ENCODE measurements at regions not wholly inside any gene's neighbourhood (a gene's known extent, or its start where the extent isn't known, plus 50 kb on each side); places are given as distances from the start of the nearest gene placed in this dataset.

GRCh38 chr9:1878811-1879210 is 136.3 kb upstream of the SMARCA2 start:
- Histone ChIP-seq H3K4me2 (replicated peaks; ENCODE audit: extremely low read depth, low read length, poor library complexity, severe bottlenecking) (no peak overlapping the region), H3K9me3 (replicated peaks in 1 of 2; ENCODE audit: control insufficient read depth in 1 of 2, insufficient read depth in 1 of 2, low read length in 2 of 2) (no peaks in the 10 kb centered on the region), H2AFZ (ENCODE audit: insufficient read depth, low read depth, low read length, poor library complexity, severe bottlenecking) (no peak overlapping the region), H3K4me3 (replicated peaks in 1 of 3; ENCODE audit: low read depth in 2 of 3, low read length in 3 of 3) (no peak overlapping the region), H3K36me3 (replicated peaks in 1 of 2; ENCODE audit: control insufficient read depth in 1 of 2, insufficient read depth in 2 of 2, low read length in 2 of 2) (no peaks in the 10 kb centered on the region), H3K4me1 (ENCODE audit: control insufficient read depth in 1 of 2, insufficient read depth in 2 of 2, low read length in 2 of 2) (no peaks in the 10 kb centered on the region), H3K27me3 (ENCODE audit: control insufficient read depth in 2 of 2, insufficient read depth in 2 of 2, low read length in 2 of 2) (no peaks in the 10 kb centered on the region), H3K27ac (ENCODE audit: low read depth in 1 of 2, low read length in 2 of 2) (no peak overlapping the region), H3K9ac (ENCODE audit: insufficient read depth, low read length, poor library complexity, severe bottlenecking) (no peak overlapping the region), H3K79me2 (ENCODE audit: insufficient read depth, low read length) (no peaks in the 10 kb centered on the region), H4K20me1 (ENCODE audit: insufficient read depth, low read length) (no peaks in the 10 kb centered on the region)
- no peaks in the 10 kb centered on the region for H3K4me1 Mint-ChIP-seq
- H3K36me3 Mint-ChIP-seq = no peaks in the 10 kb centered on the region
- H3K9me3 Mint-ChIP-seq = peaks cover 0 to 3% (median 0%) of the 10 kb centered on the region in 7 donors
- intact Hi-C loops (cut with micrococcal nuclease) = no loop called here
- DNase-seq = no peak
- H3K27me3 Mint-ChIP-seq (ENCODE audit: low read depth in 3 of 3) = peaks cover 0 to 3% (median 3%) of the 10 kb centered on the region in 3 donors
- no peak overlapping the region for H3K4me3 Mint-ChIP-seq
- no peak for TF ChIP-seq CTCF (IDR thresholded peaks at IDR 0.05)
- WGBS (ENCODE audit: insufficient coverage) = no CpG with 5 or more reads among the region's 3 CpGs
- H3K27ac Mint-ChIP-seq = no peak overlapping the region

GRCh38 chr9:1879501-1879900 is 135.6 kb upstream of the SMARCA2 start:
- no peak overlapping the region for H3K27ac Mint-ChIP-seq
- H3K36me3 Mint-ChIP-seq = no peaks in the 10 kb centered on the region
- H3K4me3 ChIP-seq (replicated peaks in 1 of 3; ENCODE audit: low read depth in 2 of 3, low read length in 3 of 3) = no peak overlapping the region
- 83% methylated on average over 1 of the region's 4 CpGs for WGBS (ENCODE audit: insufficient coverage)
- no peaks in the 10 kb centered on the region for H4K20me1 ChIP-seq (ENCODE audit: insufficient read depth, low read length)
- H3K4me1 Mint-ChIP-seq = no peaks in the 10 kb centered on the region
- H3K4me1 ChIP-seq (ENCODE audit: control insufficient read depth in 1 of 2, insufficient read depth in 2 of 2, low read length in 2 of 2) = no peaks in the 10 kb centered on the region
- no peak for DNase-seq
- no peaks in the 10 kb centered on the region for H3K79me2 ChIP-seq (ENCODE audit: insufficient read depth, low read length)
- H3K27me3 ChIP-seq (ENCODE audit: control insufficient read depth in 2 of 2, insufficient read depth in 2 of 2, low read length in 2 of 2) = no peaks in the 10 kb centered on the region
- no peak overlapping the region for H3K27ac ChIP-seq (ENCODE audit: low read depth in 1 of 2, low read length in 2 of 2)
- H3K27me3 Mint-ChIP-seq (ENCODE audit: low read depth in 3 of 3) = peaks cover 0 to 3% (median 3%) of the 10 kb centered on the region in 3 donors
- no peaks in the 10 kb centered on the region for H3K36me3 ChIP-seq (replicated peaks in 1 of 2; ENCODE audit: control insufficient read depth in 1 of 2, insufficient read depth in 2 of 2, low read length in 2 of 2)
- no peak overlapping the region for H3K9ac ChIP-seq (ENCODE audit: insufficient read depth, low read length, poor library complexity, severe bottlenecking)
- intact Hi-C loops (cut with micrococcal nuclease) = no loop called here
- no peak for TF ChIP-seq CTCF (IDR thresholded peaks at IDR 0.05)
- H3K4me2 ChIP-seq (replicated peaks; ENCODE audit: extremely low read depth, low read length, poor library complexity, severe bottlenecking) = no peak overlapping the region
- peaks cover 0 to 3% (median 0%) of the 10 kb centered on the region in 7 donors for H3K9me3 Mint-ChIP-seq
- H3K9me3 ChIP-seq (replicated peaks in 1 of 2; ENCODE audit: control insufficient read depth in 1 of 2, insufficient read depth in 1 of 2, low read length in 2 of 2) = no peaks in the 10 kb centered on the region
- no peak overlapping the region for H3K4me3 Mint-ChIP-seq
- H2AFZ ChIP-seq (ENCODE audit: insufficient read depth, low read depth, low read length, poor library complexity, severe bottlenecking) = no peak overlapping the region

Measured in CD14-positive monocyte (primary cell).